Liver (tissue), 8 donors: ENCODE measurements at regions not wholly inside any gene's neighbourhood (a gene's known extent, or its start where the extent isn't known, plus 50 kb on each side); places are given as distances from the start of the nearest gene placed in this dataset.
"Not testable (repeated sequence)": the region's sequence is repeated elsewhere in the genome, so short reads cannot be mapped to it uniquely, and the experiment has no call there.

Source experiments
- DNase-seq: peaks from one replicate; pipeline ENCODE4 v3.0.0-alpha.2; 2017; ENCODE audit warnings: low spot score
- H3K27ac ChIP-seq, 2 donors: one replicate each; pipeline ENCODE4 v1.7.0; 2013; ENCODE audit warnings: inconsistent platforms in 2 of 2, low read length in 2 of 2, control low read depth in 1 of 2, low read depth in 1 of 2, mild to moderate bottlenecking in 1 of 2
- H3K27me3 ChIP-seq, 4 donors: one replicate each; pipeline versions ENCODE4 v1.6.1 to v1.7.0; 2013; ENCODE audit warnings: low read length in 3 of 4, inconsistent platforms in 1 of 4, mild to moderate bottlenecking in 1 of 4, moderate library complexity in 1 of 4; ENCODE audit not compliant: control insufficient read depth in 4 of 4, insufficient read depth in 4 of 4
- H3K36me3 ChIP-seq, 4 donors: one replicate each; pipeline versions ENCODE4 v1.6.1 to v1.7.0; 2013; ENCODE audit warnings: low read length in 3 of 4, mild to moderate bottlenecking in 3 of 4, low read depth in 1 of 4, moderate library complexity in 1 of 4; ENCODE audit not compliant: control insufficient read depth in 4 of 4, insufficient read depth in 3 of 4
- H3K4me1 ChIP-seq, 4 donors: one replicate each; pipeline versions ENCODE4 v1.6.1 to v1.7.0; 2013; ENCODE audit warnings: low read length in 3 of 4, mild to moderate bottlenecking in 3 of 4, moderate library complexity in 1 of 4; ENCODE audit not compliant: control insufficient read depth in 4 of 4, insufficient read depth in 4 of 4
- H3K4me3 ChIP-seq, 3 donors: one replicate each; pipeline versions ENCODE4 v1.6.1 to v1.7.0; 2013; ENCODE audit warnings: low read length in 3 of 3, control low read depth in 1 of 3, low read depth in 1 of 3, mild to moderate bottlenecking in 1 of 3
- H3K9ac ChIP-seq, 2 donors: one replicate each; pipeline ENCODE4 v1.7.0; 2013; ENCODE audit warnings: low read length in 2 of 2, mild to moderate bottlenecking in 2 of 2, moderate library complexity in 2 of 2, control low read depth in 1 of 2, low read depth in 1 of 2
- H3K9me3 ChIP-seq, 4 donors: one replicate each; pipeline versions ENCODE4 v1.6.1 to v1.7.0; 2013; ENCODE audit warnings: low read length in 3 of 4; ENCODE audit not compliant: control insufficient read depth in 4 of 4
- ATF3 ChIP-seq: IDR thresholded peaks from 2 replicates; pipeline ENCODE4 v1.6.1; 2016; ENCODE audit warnings: antibody characterized with exemption
- CTCF ChIP-seq: fragments of 150-350 bp; IDR thresholded peaks from 2 replicates; pipeline ENCODE4 v1.5.1; 2017; ENCODE audit warnings: improper control_type of control experiment, low read depth, low read length; ENCODE audit not compliant: missing input control
- EGR1 ChIP-seq, 2 donors: IDR thresholded peaks; 2 replicates each; pipeline ENCODE4 v1.6.1; 2016 to 2018; ENCODE audit warnings: antibody characterized with exemption in 2 of 2, low read depth in 2 of 2
- FOXA1 ChIP-seq: IDR thresholded peaks from 2 replicates; pipeline ENCODE4 v1.6.1; 2016; ENCODE audit warnings: antibody characterized with exemption
- FOXA2 ChIP-seq: IDR thresholded peaks from 2 replicates; pipeline ENCODE4 v1.6.1; 2016; ENCODE audit warnings: antibody characterized with exemption
- GABPA ChIP-seq, 2 donors: IDR thresholded peaks in 1 of 2; conservative IDR thresholded peaks in 1 of 2; 2 replicates each; pipeline ENCODE4 v1.6.1; 2016; ENCODE audit warnings: antibody characterized with exemption in 2 of 2, mild to moderate bottlenecking in 1 of 2, moderate library complexity in 1 of 2
- HNF4A ChIP-seq, 2 donors: conservative IDR thresholded peaks; 2 replicates each; pipeline ENCODE4 v1.6.1; 2016; ENCODE audit warnings: antibody characterized with exemption in 2 of 2, mild to moderate bottlenecking in 2 of 2
- HNF4G ChIP-seq: IDR thresholded peaks from 2 replicates; pipeline ENCODE4 v1.6.1; 2016; ENCODE audit warnings: antibody characterized with exemption
- JUND ChIP-seq, 2 donors: IDR thresholded peaks; 2 replicates each; pipeline ENCODE4 v1.6.1; 2016; ENCODE audit warnings: antibody characterized with exemption in 2 of 2
- MAX ChIP-seq: IDR thresholded peaks from 2 replicates; pipeline ENCODE4 v1.6.1; 2016; ENCODE audit warnings: antibody characterized with exemption
- NR2F2 ChIP-seq: IDR thresholded peaks from 2 replicates; pipeline ENCODE4 v1.6.1; 2016; ENCODE audit warnings: antibody characterized with exemption
- RAD21 ChIP-seq, 2 donors: IDR thresholded peaks; 2 replicates each; pipeline ENCODE4 v1.6.1; 2016; ENCODE audit warnings: antibody characterized with exemption in 2 of 2, mild to moderate bottlenecking in 2 of 2
- REST ChIP-seq: IDR thresholded peaks from 2 replicates; pipeline ENCODE4 v1.6.1; 2016; ENCODE audit warnings: antibody characterized with exemption, mild to moderate bottlenecking
- RXRA ChIP-seq, 2 donors: IDR thresholded peaks; 2 replicates each; pipeline ENCODE4 v1.6.1; 2017 to 2018; ENCODE audit warnings: antibody characterized with exemption in 2 of 2, mild to moderate bottlenecking in 1 of 2
- SP1 ChIP-seq: IDR thresholded peaks from 2 replicates; pipeline ENCODE4 v1.6.1; 2018; ENCODE audit warnings: antibody characterized with exemption, mild to moderate bottlenecking
- TAF1 ChIP-seq: conservative IDR thresholded peaks from 2 replicates; pipeline ENCODE4 v1.6.1; 2016; ENCODE audit warnings: antibody characterized with exemption, mild to moderate bottlenecking
- YY1 ChIP-seq: IDR thresholded peaks from 2 replicates; pipeline ENCODE4 v1.6.1; 2016; ENCODE audit warnings: antibody characterized with exemption, mild to moderate bottlenecking
- ZBTB33 ChIP-seq: IDR thresholded peaks from 2 replicates; pipeline ENCODE4 v1.6.1; 2016; ENCODE audit warnings: antibody characterized with exemption
- WGBS: extraction: QIAGEN DNeasy Blood & Tissue Kit; methylation state at CpG from one replicate; pipeline ENCODE4 v1.1.7; 2013; 5-methylcytosine and 5-hydroxymethylcytosine counted together
- donor health status: healthy.
- donor health status: healthy.
- donor health status: healthy.
- donor health status: healthy.
- donor health status: healthy.

- no peaks in the 10 kb centered on the region for H3K36me3 ChIP-seq
- no peak for DNase-seq
- H3K4me3 ChIP-seq = no peak overlapping the region
- H3K9ac ChIP-seq = no peak overlapping the region
- WGBS = 91% methylated on average over 1 of the region's 1 CpG
- H3K27ac ChIP-seq = no peak overlapping the region
- H3K4me1 ChIP-seq = no peaks in the 10 kb centered on the region
- TF ChIP-seq EGR1 (IDR thresholded peaks at IDR 0.05; ENCODE audit: low read depth in 2 of 2) (no peak), GABPA (IDR thresholded peaks at IDR 0.05 in 1 of 2, conservative IDR thresholded peaks at IDR 0.05 in 1 of 2) (no peak), YY1 (no peak), JUND (IDR thresholded peaks at IDR 0.05) (no peak), HNF4G (no peak), TAF1 (no peak), FOXA1 (no peak), CTCF (no peak), MAX (no peak), HNF4A (conservative IDR thresholded peaks at IDR 0.05) (no peak), ATF3 (no peak)
- H3K9me3 ChIP-seq = no peaks in the 10 kb centered on the region
- no peaks in the 10 kb centered on the region for H3K27me3 ChIP-seq
These were observed 168.8 kb upstream of the TTC14 start for GRCh38 chr3:180433152-180433551.

- no peak for TF ChIP-seq ZBTB33
- no peak for TF ChIP-seq FOXA2
- no peak for TF ChIP-seq RXRA (IDR thresholded peaks at IDR 0.05)
- no peak for TF ChIP-seq YY1
- TF ChIP-seq TAF1 = no peak
- TF ChIP-seq JUND (IDR thresholded peaks at IDR 0.05) = no peak
- no peak for TF ChIP-seq FOXA1
- no peak for TF ChIP-seq GABPA (IDR thresholded peaks at IDR 0.05 in 1 of 2, conservative IDR thresholded peaks at IDR 0.05 in 1 of 2)
- no peak for TF ChIP-seq NR2F2
- no peak for TF ChIP-seq RAD21 (IDR thresholded peaks at IDR 0.05)
- TF ChIP-seq HNF4A (conservative IDR thresholded peaks at IDR 0.05) = no peak
- TF ChIP-seq ATF3 = no peak
- no peak for TF ChIP-seq MAX
- TF ChIP-seq CTCF = no peak
- TF ChIP-seq SP1 = no peak
- no peak for TF ChIP-seq REST
- TF ChIP-seq HNF4G = no peak
- no peak for TF ChIP-seq EGR1 (IDR thresholded peaks at IDR 0.05; ENCODE audit: low read depth in 2 of 2)
- no peak overlapping the region for H3K4me3 ChIP-seq
- no peaks in the 10 kb centered on the region for H3K36me3 ChIP-seq
- 67% methylated on average over 3 of the region's 3 CpGs for WGBS
- H3K9me3 ChIP-seq = no peaks in the 10 kb centered on the region
- H3K27ac ChIP-seq = no peak overlapping the region
- no peaks in the 10 kb centered on the region for H3K4me1 ChIP-seq
- H3K27me3 ChIP-seq = no peaks in the 10 kb centered on the region
- no peak overlapping the region for H3K9ac ChIP-seq
- no peak for DNase-seq
These were observed 154.8 kb upstream of the TTC14 start for GRCh38 chr3:180447136-180447535.

GRCh38 chr3:180448407-180448806 is 153.6 kb upstream of the TTC14 start:
- DNase-seq = not testable (repeated sequence)
- WGBS = 89% methylated on average over 17 of the region's 17 CpGs

More at GRCh38 chr3:180448407-180448806, 153.6 kb upstream of the TTC14 start:
- H3K9me3 ChIP-seq, H3K36me3 ChIP-seq, H3K27me3 ChIP-seq, H3K27ac ChIP-seq, H3K9ac ChIP-seq, H3K4me1 ChIP-seq, H3K4me3 ChIP-seq: not testable (repeated sequence)
